Neural crest cell (in vitro differentiated cells): ENCODE measurements at regions not wholly inside any gene's neighbourhood (a gene's known extent, or its start where the extent isn't known, plus 50 kb on each side); places are given as distances from the start of the nearest gene placed in this dataset.

ENCODE experiments used
- DNase-seq: peaks from one replicate; pipeline ENCODE4 v3.0.0; 2021; ENCODE audit warnings: low read depth, mixed read lengths, low spot score
- H3K27ac Mint-ChIP-seq: one replicate; pipeline ENCODE4 v1.8.0; 2021; ENCODE audit warnings: mild to moderate bottlenecking, mixed read lengths; ENCODE audit not compliant: unreplicated experiment
- H3K27me3 Mint-ChIP-seq: 2 replicates; pipeline ENCODE4 v1.8.0; 2021; ENCODE audit warnings: low read depth, mild to moderate bottlenecking, mixed read lengths
- H3K36me3 Mint-ChIP-seq: 2 replicates; pipeline ENCODE4 v1.8.0; 2021; ENCODE audit warnings: low read depth, mild to moderate bottlenecking, mixed read lengths
- H3K4me1 Mint-ChIP-seq: 2 replicates; pipeline ENCODE4 v1.8.0; 2021; ENCODE audit warnings: mixed read lengths
- H3K4me3 Mint-ChIP-seq: one replicate; pipeline ENCODE4 v1.8.0; 2021; ENCODE audit warnings: mild to moderate bottlenecking, mixed read lengths
- H3K9me3 Mint-ChIP-seq: 2 replicates; pipeline ENCODE4 v1.8.0; 2021; ENCODE audit warnings: mixed read lengths
- CTCF ChIP-seq: fragments of 200-600 bp; sonication (generic); conservative IDR thresholded peaks from 2 replicates; pipeline ENCODE4 v1.5.0; 2021; ENCODE audit warnings: antibody characterized with exemption, mild to moderate bottlenecking

- TF ChIP-seq CTCF = no peak
- peaks cover 27% of the 10 kb centered on the region for H3K27me3 Mint-ChIP-seq
- DNase-seq = no peak
- peaks cover 4% of the 10 kb centered on the region for H3K4me1 Mint-ChIP-seq
- no peak overlapping the region for H3K4me3 Mint-ChIP-seq
- H3K9me3 Mint-ChIP-seq = no peaks in the 10 kb centered on the region
- H3K27ac Mint-ChIP-seq = no peak overlapping the region
- H3K36me3 Mint-ChIP-seq = no peaks in the 10 kb centered on the region
Measured at GRCh38 chr1:36603461-36603860, 120.7 kb upstream of the CSF3R start.

GRCh38 chr1:36602184-36602583 lies 119.5 kb upstream of the CSF3R start:
- H3K36me3 Mint-ChIP-seq = no peaks in the 10 kb centered on the region
- no peak overlapping the region for H3K27ac Mint-ChIP-seq
- peaks cover 40% of the 10 kb centered on the region for H3K27me3 Mint-ChIP-seq
- no peak overlapping the region for H3K4me3 Mint-ChIP-seq
- H3K9me3 Mint-ChIP-seq = no peaks in the 10 kb centered on the region
- no peak for TF ChIP-seq CTCF
- no peak for DNase-seq
- peaks cover 4% of the 10 kb centered on the region for H3K4me1 Mint-ChIP-seq

GRCh38 chr1:36599828-36600227 lies 117.1 kb upstream of the CSF3R start:
- H3K4me3 Mint-ChIP-seq = no peak overlapping the region
- TF ChIP-seq CTCF = no peak
- DNase-seq = no peak
- H3K27me3 Mint-ChIP-seq = peaks cover 46% of the 10 kb centered on the region
- H3K27ac Mint-ChIP-seq = no peak overlapping the region
- no peaks in the 10 kb centered on the region for H3K4me1 Mint-ChIP-seq
- H3K36me3 Mint-ChIP-seq = no peaks in the 10 kb centered on the region
- no peaks in the 10 kb centered on the region for H3K9me3 Mint-ChIP-seq

GRCh38 chr1:36597514-36597913 lies 114.8 kb upstream of the CSF3R start:
- Mint-ChIP-seq H3K4me3 (no peak overlapping the region), H3K27me3 (peaks cover 41% of the 10 kb centered on the region), H3K27ac (no peak overlapping the region), H3K9me3 (no peaks in the 10 kb centered on the region), H3K36me3 (no peaks in the 10 kb centered on the region), H3K4me1 (peaks cover 5% of the 10 kb centered on the region)
- no peak for TF ChIP-seq CTCF
- DNase-seq = no peak

GRCh38 chr1:36595921-36596320 lies 113.2 kb upstream of the CSF3R start:
- Mint-ChIP-seq H3K4me1 (peaks cover 10% of the 10 kb centered on the region), H3K27me3 (peaks cover 35% of the 10 kb centered on the region), H3K36me3 (no peaks in the 10 kb centered on the region), H3K4me3 (no peak overlapping the region), H3K9me3 (no peaks in the 10 kb centered on the region), H3K27ac (no peak overlapping the region)
- DNase-seq = no peak
- TF ChIP-seq CTCF = no peak

- H3K4me3 Mint-ChIP-seq = no peak overlapping the region
- no peak overlapping the region for H3K27ac Mint-ChIP-seq
- H3K4me1 Mint-ChIP-seq = peaks cover 16% of the 10 kb centered on the region
- no peaks in the 10 kb centered on the region for H3K9me3 Mint-ChIP-seq
- TF ChIP-seq CTCF = no peak
- H3K27me3 Mint-ChIP-seq = peaks cover 32% of the 10 kb centered on the region
- no peaks in the 10 kb centered on the region for H3K36me3 Mint-ChIP-seq
- DNase-seq = no peak
Measured at GRCh38 chr1:36595349-36595748, 112.6 kb upstream of the CSF3R start.
